NCI-H345 treated with DMSO at 0.1 percent for 48 hours (cell line): ENCODE measurements at regions not wholly inside any gene's neighbourhood (a gene's known extent, or its start where the extent isn't known, plus 50 kb on each side); places are given as distances from the start of the nearest gene placed in this dataset.

ENCODE experiments used
- DNase-seq: peaks from one replicate; lab custom pipeline; 2025; ENCODE audit not compliant: unreplicated experiment; lab: John Stamatoyannopoulos, UW

- DNase-seq = no peak
These were observed 1415.2 kb downstream of the AACS start for GRCh38 chr12:126480451-126480850.

GRCh38 chr12:126481688-126482087 lies 1416.5 kb downstream of the AACS start:
- no peak for DNase-seq

- DNase-seq = no peak
These were observed 1417.1 kb downstream of the AACS start for GRCh38 chr12:126482238-126482889.

GRCh38 chr12:126483145-126484068 lies 1418.2 kb downstream of the AACS start:
- DNase-seq = no peak

GRCh38 chr12:126487431-126487980 lies 1422.3 kb downstream of the AACS start:
- no peak for DNase-seq

- no peak for DNase-seq
These were observed 1423.6 kb downstream of the AACS start for GRCh38 chr12:126488806-126489205.

- DNase-seq = no peak
These were observed 1426.9 kb downstream of the AACS start for GRCh38 chr12:126492181-126492580.

- DNase-seq = no peak
These were observed 1428.3 kb downstream of the AACS start for GRCh38 chr12:126493366-126494108.

- no peak for DNase-seq
These were observed 1431.0 kb downstream of the AACS start for GRCh38 chr12:126496201-126496600.

GRCh38 chr12:126506426-126507182 lies 1441.4 kb downstream of the AACS start:
- no peak for DNase-seq

GRCh38 chr12:126507231-126507630 lies 1442.0 kb downstream of the AACS start:
- no peak for DNase-seq

- no peak for DNase-seq
These were observed 1444.3 kb downstream of the AACS start for GRCh38 chr12:126509572-126509971.

GRCh38 chr12:126510630-126511029 lies 1445.4 kb downstream of the AACS start:
- no peak for DNase-seq

- no peak for DNase-seq
These were observed 1448.0 kb downstream of the AACS start for GRCh38 chr12:126512916-126513913.

GRCh38 chr12:126518596-126519200 lies 1453.5 kb downstream of the AACS start:
- no peak for DNase-seq

- no peak for DNase-seq
These were observed 1454.6 kb downstream of the AACS start for GRCh38 chr12:126519833-126520232.

GRCh38 chr12:126523891-126524290 lies 1458.7 kb downstream of the AACS start:
- DNase-seq = no peak

- DNase-seq = no peak
These were observed 1469.3 kb downstream of the AACS start for GRCh38 chr12:126534495-126534894.

- DNase-seq = no peak
These were observed 1469.7 kb downstream of the AACS start for GRCh38 chr12:126534942-126535341.
